Activated CD4-positive, alpha-beta memory T cell treated with anti-CD3 and anti-CD28 coated beads, Interleukin-2, amount 10 ng/mL, durations not matched to agents 7 days and 5 days (primary cell): ENCODE measurements at regions not wholly inside any gene's neighbourhood (a gene's known extent, or its start where the extent isn't known, plus 50 kb on each side); places are given as distances from the start of the nearest gene placed in this dataset.
"Not testable (repeated sequence)": the region's sequence is repeated elsewhere in the genome, so short reads cannot be mapped to it uniquely, and the experiment has no call there.

ENCODE experiments used
- CTCF ChIA-PET: fragments of 350-600 bp; sonication (Branson Sonifier 250); formaldehyde crosslinking; loops from one replicate; lab custom pipeline; 2021; ENCODE audit warnings: antibody characterized with exemption, inconsistent platforms; lab: Charles Lee
- POLR2A ChIA-PET: fragments of 350-600 bp; sonication (Branson Sonifier 250); formaldehyde crosslinking; loops from one replicate; lab custom pipeline; 2021; ENCODE audit warnings: antibody characterized with exemption; lab: Charles Lee
- DNase-seq: peaks from one replicate; pipeline ENCODE4 v3.0.0-alpha.2; 2020
- H3K27ac Mint-ChIP-seq: one replicate; pipeline ENCODE4 v1.8.0; 2021; ENCODE audit warnings: mild to moderate bottlenecking, mixed read lengths
- H3K27me3 Mint-ChIP-seq: one replicate; pipeline ENCODE4 v1.8.0; 2021; ENCODE audit warnings: mixed read lengths
- H3K36me3 Mint-ChIP-seq: one replicate; pipeline ENCODE4 v1.8.0; 2021; ENCODE audit warnings: low read depth, mixed read lengths
- H3K4me1 Mint-ChIP-seq: one replicate; pipeline ENCODE4 v1.8.0; 2021; ENCODE audit warnings: mixed read lengths
- H3K4me3 Mint-ChIP-seq: one replicate; pipeline ENCODE4 v1.8.0; 2021; ENCODE audit warnings: mild to moderate bottlenecking, mixed read lengths
- H3K9me3 Mint-ChIP-seq: one replicate; pipeline ENCODE4 v1.8.0; 2021; ENCODE audit warnings: mixed read lengths

DNA sequence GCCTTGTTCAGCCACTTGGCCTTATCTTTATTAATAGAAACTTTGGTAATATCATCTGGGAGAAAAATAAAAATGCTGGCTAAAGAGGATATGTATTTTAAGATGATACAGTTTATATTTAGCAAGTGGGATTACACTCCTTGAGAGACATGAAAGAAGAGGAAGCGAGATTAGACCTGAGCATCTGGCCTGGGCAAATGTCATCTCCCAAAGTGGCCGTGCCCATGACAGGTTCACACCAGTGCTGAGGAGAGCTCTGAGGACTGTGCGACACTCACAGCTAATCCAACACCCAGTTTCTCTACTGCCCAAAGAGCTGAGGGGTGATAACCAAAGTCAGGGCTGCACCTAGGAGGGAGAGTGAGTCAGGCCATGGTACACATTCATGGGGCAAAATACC lies 121.7 kb upstream of the DUSP10 start:
- POLR2A ChIA-PET = no interaction called here
- no peak overlapping the region for H3K27ac Mint-ChIP-seq
- no peaks in the 10 kb centered on the region for H3K27me3 Mint-ChIP-seq
- peaks cover 2% of the 10 kb centered on the region for H3K9me3 Mint-ChIP-seq
- H3K4me1 Mint-ChIP-seq = no peaks in the 10 kb centered on the region
- DNase-seq = no peak
- CTCF ChIA-PET = interaction anchor here (1.7 kb wide), 1 partner anchor 123 kb away, joined by 3 read pairs; no protein-coding TSS in a partner anchor
- no peak overlapping the region for H3K4me3 Mint-ChIP-seq
- H3K36me3 Mint-ChIP-seq = no peaks in the 10 kb centered on the region

DNA sequence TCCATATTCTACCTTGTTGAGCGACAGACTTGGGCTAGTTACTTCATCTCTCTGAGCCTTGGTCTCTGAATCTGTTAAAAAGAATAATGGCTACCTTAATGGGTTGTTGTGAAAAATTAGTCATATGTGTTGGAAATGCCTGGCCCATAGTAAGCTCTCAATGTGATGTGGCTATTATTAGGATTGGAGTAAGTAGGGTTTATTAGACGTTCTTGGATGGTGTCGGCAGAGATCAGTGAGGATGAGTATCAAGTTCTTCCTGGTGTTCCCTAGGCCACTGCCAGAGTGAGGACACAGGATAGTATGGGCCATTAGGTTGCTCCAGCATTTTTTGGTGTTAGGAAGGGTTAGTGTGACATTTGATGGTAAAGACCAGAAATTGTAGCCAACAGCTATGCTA lies 121.1 kb upstream of the DUSP10 start:
- Mint-ChIP-seq H3K27me3 (no peaks in the 10 kb centered on the region), H3K9me3 (peaks cover 2% of the 10 kb centered on the region), H3K4me3 (no peak overlapping the region), H3K27ac (no peak overlapping the region), H3K36me3 (no peaks in the 10 kb centered on the region), H3K4me1 (no peaks in the 10 kb centered on the region)
- ChIA-PET CTCF (interaction anchor here (1.7 kb wide), 1 partner anchor 122 kb away, joined by 3 read pairs; no protein-coding TSS in a partner anchor), POLR2A (no interaction called here)
- DNase-seq = no peak

DNA sequence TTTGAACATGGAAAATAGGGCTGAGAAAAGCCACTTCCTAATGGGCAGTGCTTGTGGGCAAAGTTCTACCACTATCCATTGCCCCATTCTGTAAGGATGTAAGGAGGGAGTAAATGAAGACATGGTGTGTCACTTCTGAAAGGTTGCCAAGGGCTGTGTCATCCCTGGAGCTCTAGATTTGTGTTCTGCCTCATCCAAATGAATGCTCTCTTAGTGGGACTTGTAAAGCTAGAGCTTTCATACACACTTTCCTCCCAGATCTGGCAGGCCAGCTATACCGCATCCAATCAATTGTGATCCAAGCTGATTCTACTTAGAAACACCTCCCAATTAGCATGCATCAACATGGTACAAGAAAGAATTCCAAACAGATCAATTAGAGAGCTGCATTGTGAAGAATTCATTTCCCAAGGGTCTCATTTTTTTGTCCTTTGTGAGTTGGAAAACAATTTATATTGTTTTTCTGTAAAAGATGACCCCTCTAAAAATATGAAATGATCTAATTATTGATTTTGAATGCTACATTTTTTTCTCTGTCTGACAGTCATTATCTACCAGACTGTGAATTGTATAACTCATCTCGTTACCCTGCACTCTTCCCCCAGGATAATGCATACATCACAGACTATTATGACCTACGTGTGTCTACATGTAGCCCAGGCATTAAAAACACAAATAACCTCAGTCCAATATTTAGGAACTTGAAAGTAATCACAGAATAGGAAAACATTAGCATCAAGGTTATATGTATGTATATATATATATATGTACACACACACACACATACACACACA lies 117.1 kb upstream of the DUSP10 start:
- Mint-ChIP-seq H3K4me1 (peaks cover 6% of the 10 kb centered on the region), H3K4me3 (no peak overlapping the region), H3K9me3 (no peaks in the 10 kb centered on the region), H3K27ac (no peak overlapping the region), H3K36me3 (no peaks in the 10 kb centered on the region), H3K27me3 (no peaks in the 10 kb centered on the region)
- ChIA-PET POLR2A (interaction anchor here (1.2 kb wide), 1 partner anchor 115 kb away, joined by 3 read pairs; no protein-coding TSS in a partner anchor), CTCF (no interaction called here)
- DNase-seq = no peak

- CTCF ChIA-PET = interaction anchor here (1.0 to 1.1 kb wide), 2 partner anchors 12 to 30 kb away, joined by 3 read pairs; no protein-coding TSS in a partner anchor
- H3K27me3 Mint-ChIP-seq, H3K4me3 Mint-ChIP-seq, POLR2A ChIA-PET, H3K4me1 Mint-ChIP-seq, H3K36me3 Mint-ChIP-seq, H3K9me3 Mint-ChIP-seq, DNase-seq, H3K27ac Mint-ChIP-seq: not testable (repeated sequence)
These were observed 115.2 kb upstream of the DUSP10 start for GRCh38 chr1:221857094-221857444.

GRCh38 chr1:221856228-221857093 lies 114.6 kb upstream of the DUSP10 start:
- no peak overlapping the region for H3K27ac Mint-ChIP-seq

GRCh38 chr1:221855156-221855555 lies 113.3 kb upstream of the DUSP10 start:
- DNase-seq = no peak
- H3K4me3 Mint-ChIP-seq = no peak overlapping the region
- ChIA-PET CTCF (no interaction called here), POLR2A (no interaction called here)
- no peaks in the 10 kb centered on the region for H3K27me3 Mint-ChIP-seq
- no peaks in the 10 kb centered on the region for H3K9me3 Mint-ChIP-seq
- peaks cover 6% of the 10 kb centered on the region for H3K4me1 Mint-ChIP-seq
- no peak overlapping the region for H3K27ac Mint-ChIP-seq
- H3K36me3 Mint-ChIP-seq = no peaks in the 10 kb centered on the region

More at GRCh38 chr1:221856228-221857093, 114.6 kb upstream of the DUSP10 start:
- ChIA-PET POLR2A (no interaction called here), CTCF (interaction anchor here (1.0 to 1.1 kb wide), 2 partner anchors 12 to 29 kb away, joined by 3 read pairs; no protein-coding TSS in a partner anchor)
- H3K4me3 Mint-ChIP-seq = no peak overlapping the region
- no peaks in the 10 kb centered on the region for H3K9me3 Mint-ChIP-seq
- no peaks in the 10 kb centered on the region for H3K27me3 Mint-ChIP-seq
- peaks cover 6% of the 10 kb centered on the region for H3K4me1 Mint-ChIP-seq
- no peaks in the 10 kb centered on the region for H3K36me3 Mint-ChIP-seq
- no peak for DNase-seq

- Mint-ChIP-seq H3K9me3 (no peaks in the 10 kb centered on the region), H3K27me3 (no peaks in the 10 kb centered on the region), H3K4me3 (no peak overlapping the region), H3K36me3 (no peaks in the 10 kb centered on the region), H3K4me1 (peaks cover 6% of the 10 kb centered on the region), H3K27ac (no peak overlapping the region)
- ChIA-PET CTCF (no interaction called here), POLR2A (no interaction called here)
- no peak for DNase-seq
These were observed 109.4 kb upstream of the DUSP10 start for GRCh38 chr1:221851336-221851735.

DNA sequence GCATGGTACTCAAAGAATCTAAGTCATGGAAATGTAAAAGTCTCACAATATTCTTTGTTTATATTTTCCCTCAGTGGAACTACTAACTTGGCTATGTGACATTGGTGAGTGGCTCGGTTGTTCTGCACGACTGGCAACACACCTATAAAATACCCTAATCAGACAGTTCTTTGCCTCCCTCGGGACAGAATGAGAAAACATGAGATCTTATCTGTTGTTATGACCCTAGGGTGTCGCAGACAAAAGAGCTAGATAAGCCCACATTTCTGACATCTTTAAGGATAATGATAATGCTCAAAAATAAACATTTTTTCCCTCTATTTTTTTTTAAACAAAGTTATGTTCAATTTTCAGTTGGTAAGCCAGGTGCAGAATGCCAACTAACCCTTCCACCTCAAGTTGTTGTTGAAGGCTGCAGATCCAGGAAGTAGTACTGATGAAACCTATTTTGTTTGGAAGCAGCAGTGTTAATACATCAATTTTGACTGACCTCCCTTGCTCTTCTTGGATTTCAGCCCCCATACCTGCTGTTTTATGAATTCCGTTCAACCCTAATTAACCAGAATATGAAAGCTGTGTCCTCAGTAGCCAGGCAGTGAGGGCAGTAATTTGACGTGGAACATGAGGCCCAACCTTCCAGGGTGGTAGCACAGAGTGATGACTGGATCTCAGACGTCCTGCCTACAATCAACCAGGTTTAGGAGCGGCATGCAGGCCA lies 108.7 kb upstream of the DUSP10 start:
- Mint-ChIP-seq H3K9me3 (no peaks in the 10 kb centered on the region), H3K27me3 (no peaks in the 10 kb centered on the region), H3K4me3 (no peak overlapping the region), H3K36me3 (no peaks in the 10 kb centered on the region), H3K27ac (no peak overlapping the region), H3K4me1 (peaks cover 3% of the 10 kb centered on the region)
- POLR2A ChIA-PET = no interaction called here
- CTCF ChIA-PET = no interaction called here
- DNase-seq = no peak

GRCh38 chr1:221849897-221850296 lies 108.0 kb upstream of the DUSP10 start:
- Mint-ChIP-seq H3K36me3 (no peaks in the 10 kb centered on the region), H3K9me3 (no peaks in the 10 kb centered on the region), H3K4me3 (no peak overlapping the region), H3K27ac (no peak overlapping the region), H3K4me1 (peaks cover 3% of the 10 kb centered on the region), H3K27me3 (no peaks in the 10 kb centered on the region)
- ChIA-PET CTCF (no interaction called here), POLR2A (no interaction called here)
- no peak for DNase-seq

DNA sequence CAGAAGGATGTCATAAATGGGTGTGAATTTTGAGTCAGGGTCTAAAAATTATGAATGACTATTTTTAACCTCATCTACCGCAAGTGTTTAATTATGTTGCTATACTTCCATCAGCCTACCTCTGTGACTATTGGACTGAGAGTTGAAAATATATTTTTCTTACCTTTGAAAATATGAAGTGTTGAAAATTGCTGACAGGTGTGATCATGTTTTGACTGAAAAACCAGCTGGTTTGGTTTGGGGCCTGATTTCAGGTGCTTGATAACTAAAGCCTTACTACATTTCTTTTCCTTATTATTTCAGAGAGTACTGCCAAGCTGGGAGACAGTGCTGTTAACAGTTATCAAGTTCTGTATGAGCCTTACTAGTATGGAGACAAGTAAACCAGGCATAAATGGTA lies 107.2 kb upstream of the DUSP10 start:
- H3K9me3 Mint-ChIP-seq = no peaks in the 10 kb centered on the region
- H3K36me3 Mint-ChIP-seq = no peaks in the 10 kb centered on the region
- H3K27me3 Mint-ChIP-seq = no peaks in the 10 kb centered on the region
- H3K4me1 Mint-ChIP-seq = peaks cover 3% of the 10 kb centered on the region
- ChIA-PET CTCF (no interaction called here), POLR2A (no interaction called here)
- DNase-seq = no peak
- no peak overlapping the region for H3K27ac Mint-ChIP-seq
- no peak overlapping the region for H3K4me3 Mint-ChIP-seq

GRCh38 chr1:221847676-221848075 lies 105.8 kb upstream of the DUSP10 start:
- ChIA-PET CTCF (no interaction called here), POLR2A (no interaction called here)
- Mint-ChIP-seq H3K27me3 (no peaks in the 10 kb centered on the region), H3K4me1 (peaks cover 3% of the 10 kb centered on the region), H3K27ac (no peak overlapping the region), H3K9me3 (no peaks in the 10 kb centered on the region), H3K36me3 (no peaks in the 10 kb centered on the region), H3K4me3 (no peak overlapping the region)
- no peak for DNase-seq

GRCh38 chr1:221845650-221846371 lies 103.9 kb upstream of the DUSP10 start:
- H3K27ac Mint-ChIP-seq = no peak overlapping the region
- no peaks in the 10 kb centered on the region for H3K9me3 Mint-ChIP-seq
- ChIA-PET CTCF (no interaction called here), POLR2A (interaction anchor here (1.1 kb wide), 1 partner anchor 104 kb away, joined by 3 read pairs; the partner anchor contains the start of gene DUSP10)
- DNase-seq = no peak
- H3K27me3 Mint-ChIP-seq = no peaks in the 10 kb centered on the region
- peaks cover 11% of the 10 kb centered on the region for H3K4me1 Mint-ChIP-seq
- no peaks in the 10 kb centered on the region for H3K36me3 Mint-ChIP-seq
- H3K4me3 Mint-ChIP-seq = no peak overlapping the region
